ENCODE measurements at regions not wholly inside any gene's neighbourhood (a gene's known extent, or its start where the extent isn't known, plus 50 kb on each side); places are given as distances from the start of the nearest gene placed in this dataset.

GRCh38 chr6:50259903-50260302 lies 210.2 kb upstream of the DEFB112 start:
- Mint-ChIP-seq H3K27me3 (no peaks in the 10 kb centered on the region), H3K4me1 (no peaks in the 10 kb centered on the region), H3K36me3 (no peaks in the 10 kb centered on the region), H3K9me3 (peaks cover 6 to 12% (median 9%) of the 10 kb centered on the region in 7 donors), H3K4me3 (no peak overlapping the region), H3K27ac (no peak overlapping the region)
- ATAC-seq (ENCODE audit: low read depth in 2 of 2) (no peak), DNase-seq (no peak)

DNA sequence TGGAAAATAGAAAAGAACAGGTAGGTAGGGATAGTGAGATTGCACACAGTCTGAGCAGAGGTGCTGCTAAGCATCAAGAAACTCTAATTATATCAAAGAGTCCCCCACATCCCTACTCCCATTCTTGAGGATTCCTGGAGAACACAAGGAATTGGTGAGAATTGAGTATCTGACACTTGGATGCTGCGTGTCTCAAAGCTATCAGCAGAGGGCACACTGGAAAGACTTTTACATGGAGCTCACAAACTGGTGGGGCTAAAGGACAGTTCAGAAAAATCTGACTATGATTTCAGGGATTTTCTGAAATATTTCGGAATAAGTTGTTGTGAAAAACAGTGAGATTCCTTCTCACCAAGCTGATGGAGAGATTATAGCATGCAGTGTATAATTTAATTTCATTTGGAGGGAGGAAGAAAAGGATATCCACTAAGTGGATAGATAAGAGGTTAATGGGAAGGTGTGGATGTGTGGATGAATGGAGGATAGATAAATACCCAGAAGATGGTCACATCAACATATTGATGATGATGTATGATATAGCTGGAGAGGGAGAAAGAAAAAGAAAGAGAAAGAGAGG lies 215.4 kb upstream of the DEFB112 start:
- H3K9me3 Mint-ChIP-seq = peaks cover 3 to 14% (median 9%) of the 10 kb centered on the region in 7 donors
- H3K27ac Mint-ChIP-seq = no peak overlapping the region
- no peak overlapping the region for H3K4me3 Mint-ChIP-seq
- no peaks in the 10 kb centered on the region for H3K36me3 Mint-ChIP-seq
- ATAC-seq (ENCODE audit: low read depth in 2 of 2) (no peak), DNase-seq (no peak)
- no peaks in the 10 kb centered on the region for H3K4me1 Mint-ChIP-seq
- no peaks in the 10 kb centered on the region for H3K27me3 Mint-ChIP-seq

GRCh38 chr6:50270415-50270814 lies 220.7 kb upstream of the DEFB112 start:
- Mint-ChIP-seq H3K36me3 (no peaks in the 10 kb centered on the region), H3K27ac (no peak overlapping the region), H3K4me3 (no peak overlapping the region), H3K4me1 (no peaks in the 10 kb centered on the region), H3K27me3 (no peaks in the 10 kb centered on the region), H3K9me3 (peaks cover 0 to 13% (median 5%) of the 10 kb centered on the region in 7 donors)
- DNase-seq (no peak), ATAC-seq (ENCODE audit: low read depth in 2 of 2) (no peak)

GRCh38 chr6:50271266-50271665 lies 221.5 kb upstream of the DEFB112 start:
- Mint-ChIP-seq H3K27me3 (no peaks in the 10 kb centered on the region), H3K27ac (no peak overlapping the region), H3K9me3 (peaks cover 0 to 12% (median 4%) of the 10 kb centered on the region in 7 donors), H3K4me1 (no peaks in the 10 kb centered on the region), H3K36me3 (no peaks in the 10 kb centered on the region), H3K4me3 (no peak overlapping the region)
- no peak for DNase-seq
- no peak for ATAC-seq (ENCODE audit: low read depth in 2 of 2)

DNA sequence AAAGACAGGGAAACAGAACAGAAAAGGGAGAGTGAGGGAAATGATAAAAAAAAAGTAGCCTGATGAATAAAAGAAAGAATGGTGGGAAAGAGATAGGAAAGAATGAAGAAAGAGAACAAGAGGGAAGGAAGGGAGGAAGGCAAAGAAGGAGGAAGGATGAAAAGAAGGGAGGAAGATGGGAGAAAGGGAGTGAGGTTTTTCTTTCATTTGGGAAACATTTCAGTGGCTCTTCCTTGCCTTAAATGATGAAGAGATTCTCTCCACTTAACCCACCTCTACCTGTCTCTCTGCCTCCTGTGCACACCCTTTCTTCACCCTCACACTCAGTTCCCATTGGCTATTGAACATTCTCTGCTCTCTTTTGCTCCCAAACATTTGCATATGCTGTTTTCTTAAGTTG lies 222.1 kb upstream of the DEFB112 start:
- no peak for ATAC-seq (ENCODE audit: low read depth in 2 of 2)
- Mint-ChIP-seq H3K27me3 (no peaks in the 10 kb centered on the region), H3K27ac (no peak overlapping the region), H3K4me3 (no peak overlapping the region), H3K36me3 (no peaks in the 10 kb centered on the region), H3K9me3 (peaks cover 0 to 12% (median 4%) of the 10 kb centered on the region in 7 donors), H3K4me1 (no peaks in the 10 kb centered on the region)
- DNase-seq = no peak

DNA sequence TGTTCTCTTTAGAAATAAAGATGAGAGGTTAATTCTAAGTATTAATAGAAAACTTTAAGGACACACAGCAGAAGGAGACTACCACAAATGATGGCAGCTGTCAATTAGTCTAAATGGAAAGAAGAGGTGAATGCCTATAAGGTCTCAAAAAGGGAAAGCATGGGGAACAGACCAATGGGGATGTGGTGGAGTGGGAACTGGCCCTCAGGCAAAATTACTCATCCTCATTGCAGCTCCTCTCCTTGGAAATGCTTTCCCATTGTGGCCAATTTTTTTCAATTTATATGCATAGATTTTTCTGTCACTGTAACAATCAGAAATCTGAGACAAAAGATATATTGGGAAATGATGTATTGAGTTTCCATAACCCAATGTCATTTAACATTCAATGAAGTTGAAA lies 222.9 kb upstream of the DEFB112 start:
- DNase-seq (no peak), ATAC-seq (ENCODE audit: low read depth in 2 of 2) (no peak)
- Mint-ChIP-seq H3K27me3 (no peaks in the 10 kb centered on the region), H3K4me3 (no peak overlapping the region), H3K9me3 (peaks cover 0 to 12% (median 4%) of the 10 kb centered on the region in 7 donors), H3K36me3 (no peaks in the 10 kb centered on the region), H3K4me1 (no peaks in the 10 kb centered on the region), H3K27ac (no peak overlapping the region)

- no peaks in the 10 kb centered on the region for H3K27me3 Mint-ChIP-seq
- ATAC-seq (ENCODE audit: low read depth in 2 of 2) (no peak), DNase-seq (no peak)
- no peak overlapping the region for H3K27ac Mint-ChIP-seq
- no peaks in the 10 kb centered on the region for H3K36me3 Mint-ChIP-seq
- peaks cover 0 to 11% (median 5%) of the 10 kb centered on the region in 7 donors for H3K9me3 Mint-ChIP-seq
- no peaks in the 10 kb centered on the region for H3K4me1 Mint-ChIP-seq
- no peak overlapping the region for H3K4me3 Mint-ChIP-seq
Measured at GRCh38 chr6:50276771-50277261, 227.1 kb upstream of the DEFB112 start.

- Mint-ChIP-seq H3K27me3 (no peaks in the 10 kb centered on the region), H3K36me3 (no peaks in the 10 kb centered on the region), H3K9me3 (peaks cover 0 to 10% (median 3%) of the 10 kb centered on the region in 7 donors), H3K27ac (no peak overlapping the region), H3K4me1 (no peaks in the 10 kb centered on the region), H3K4me3 (no peak overlapping the region)
- ATAC-seq (ENCODE audit: low read depth in 2 of 2) (no peak), DNase-seq (no peak)
Measured at GRCh38 chr6:50277774-50278173, 228.0 kb upstream of the DEFB112 start.

DNA sequence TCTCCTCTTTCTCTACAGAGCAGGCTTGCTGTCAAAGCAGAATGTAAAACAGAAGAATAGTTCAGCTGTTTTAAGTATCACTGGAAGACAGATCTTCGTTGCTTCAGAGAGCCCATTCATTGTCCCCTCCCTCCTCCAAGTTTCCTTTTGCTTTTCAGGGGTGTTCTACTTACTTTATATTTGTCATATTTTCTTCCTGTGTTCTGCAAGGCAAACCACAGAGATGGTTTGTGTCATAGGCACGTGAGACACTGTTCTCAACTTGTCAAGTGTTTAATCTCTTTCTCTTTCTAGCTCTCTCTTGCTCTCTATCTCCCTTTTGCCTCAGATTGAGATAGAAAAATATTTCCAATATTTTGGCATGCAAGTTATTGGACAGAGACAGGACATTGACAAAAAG lies 228.9 kb upstream of the DEFB112 start:
- DNase-seq (no peak), ATAC-seq (ENCODE audit: low read depth in 2 of 2) (no peak)
- Mint-ChIP-seq H3K36me3 (no peaks in the 10 kb centered on the region), H3K4me3 (no peak overlapping the region), H3K27me3 (no peaks in the 10 kb centered on the region), H3K27ac (no peak overlapping the region), H3K9me3 (peaks cover 0 to 10% (median 2%) of the 10 kb centered on the region in 7 donors), H3K4me1 (no peaks in the 10 kb centered on the region)

DNA sequence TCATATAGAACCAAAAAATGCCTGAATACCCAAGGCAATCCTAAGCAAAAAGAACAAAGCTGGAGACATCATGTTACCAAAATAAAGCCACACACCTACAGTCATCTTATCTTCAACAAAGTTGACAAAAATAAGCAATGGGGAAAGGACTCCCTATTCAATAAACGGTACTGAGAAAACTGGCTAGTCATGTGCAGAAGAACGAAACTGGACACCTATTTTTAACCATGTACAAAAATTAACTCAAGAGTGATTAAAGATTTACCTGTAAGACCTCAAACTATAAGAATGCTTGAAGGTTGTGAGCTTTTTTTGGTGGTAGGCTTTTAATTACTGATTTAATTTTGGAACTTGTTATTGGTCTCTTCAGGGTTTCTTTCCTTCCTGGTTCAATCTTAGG lies 236.0 kb upstream of the DEFB112 start:
- no peak overlapping the region for H3K27ac Mint-ChIP-seq
- H3K27me3 Mint-ChIP-seq = no peaks in the 10 kb centered on the region
- ATAC-seq (ENCODE audit: low read depth in 2 of 2) = no peak
- no peak overlapping the region for H3K4me3 Mint-ChIP-seq
- H3K36me3 Mint-ChIP-seq = no peaks in the 10 kb centered on the region
- no peaks in the 10 kb centered on the region for H3K4me1 Mint-ChIP-seq
- no peak for DNase-seq
- H3K9me3 Mint-ChIP-seq = peaks cover 0 to 6% (median 1%) of the 10 kb centered on the region in 7 donors

- no peak overlapping the region for H3K4me3 Mint-ChIP-seq
- H3K27ac Mint-ChIP-seq = no peak overlapping the region
- ATAC-seq (ENCODE audit: low read depth in 2 of 2) (no peak), DNase-seq (no peak)
- H3K4me1 Mint-ChIP-seq = no peaks in the 10 kb centered on the region
- peaks cover 0 to 4% (median 0%) of the 10 kb centered on the region in 7 donors for H3K9me3 Mint-ChIP-seq
- H3K36me3 Mint-ChIP-seq = no peaks in the 10 kb centered on the region
- no peaks in the 10 kb centered on the region for H3K27me3 Mint-ChIP-seq
Measured at GRCh38 chr6:50288241-50288640, 238.5 kb upstream of the DEFB112 start.

- Mint-ChIP-seq H3K4me3 (no peak overlapping the region), H3K4me1 (no peaks in the 10 kb centered on the region), H3K36me3 (no peaks in the 10 kb centered on the region), H3K27me3 (no peaks in the 10 kb centered on the region), H3K9me3 (peaks cover 0 to 4% (median 0%) of the 10 kb centered on the region in 7 donors), H3K27ac (no peak overlapping the region)
- DNase-seq (no peak), ATAC-seq (ENCODE audit: low read depth in 2 of 2) (no peak)
Measured at GRCh38 chr6:50288881-50289280, 239.2 kb upstream of the DEFB112 start.

DNA sequence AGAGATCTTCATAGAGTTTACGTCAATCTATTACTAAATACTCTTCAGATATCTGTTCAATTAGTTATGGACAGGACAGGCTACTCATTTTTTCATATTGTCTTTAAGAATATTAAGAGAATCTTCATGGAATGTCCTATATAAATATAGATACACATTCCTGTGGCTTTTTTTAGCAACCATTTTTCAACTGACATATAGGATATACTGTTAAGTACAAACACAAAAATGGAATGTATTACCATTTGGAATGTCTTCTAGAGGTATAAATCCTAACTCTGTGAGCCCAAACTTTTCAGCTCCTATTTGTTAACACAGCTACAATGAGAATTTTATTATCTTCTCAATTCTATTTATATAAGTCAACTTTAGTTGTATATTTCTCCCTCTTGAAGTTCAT lies 239.6 kb upstream of the DEFB112 start:
- ATAC-seq (ENCODE audit: low read depth in 2 of 2) (no peak), DNase-seq (no peak)
- Mint-ChIP-seq H3K27me3 (no peaks in the 10 kb centered on the region), H3K36me3 (no peaks in the 10 kb centered on the region), H3K4me1 (no peaks in the 10 kb centered on the region), H3K27ac (no peak overlapping the region), H3K4me3 (no peak overlapping the region), H3K9me3 (peaks cover 0 to 4% (median 0%) of the 10 kb centered on the region in 7 donors)

GRCh38 chr6:50301307-50301706 lies 251.6 kb upstream of the DEFB112 start:
- no peaks in the 10 kb centered on the region for H3K27me3 Mint-ChIP-seq
- no peaks in the 10 kb centered on the region for H3K4me1 Mint-ChIP-seq
- ATAC-seq (ENCODE audit: low read depth in 2 of 2) = no peak
- no peaks in the 10 kb centered on the region for H3K36me3 Mint-ChIP-seq
- no peak overlapping the region for H3K4me3 Mint-ChIP-seq
- peaks cover 0 to 26% (median 2%) of the 10 kb centered on the region in 7 donors for H3K9me3 Mint-ChIP-seq
- no peak for DNase-seq
- H3K27ac Mint-ChIP-seq = no peak overlapping the region

GRCh38 chr6:50305660-50306059 lies 255.9 kb upstream of the DEFB112 start:
- Mint-ChIP-seq H3K4me3 (no peak overlapping the region), H3K27ac (no peak overlapping the region), H3K9me3 (peaks cover 0 to 22% (median 4%) of the 10 kb centered on the region in 7 donors), H3K36me3 (no peaks in the 10 kb centered on the region), H3K4me1 (no peaks in the 10 kb centered on the region), H3K27me3 (no peaks in the 10 kb centered on the region)
- DNase-seq (no peak), ATAC-seq (ENCODE audit: low read depth in 2 of 2) (no peak)

All from naive B cell (primary cell).